NCI-H345 treated with DMSO at 0.1 percent for 48 hours (cell line): ENCODE measurements at regions not wholly inside any gene's neighbourhood (a gene's known extent, or its start where the extent isn't known, plus 50 kb on each side); places are given as distances from the start of the nearest gene placed in this dataset.

Source experiments
- DNase-seq: peaks from one replicate; lab custom pipeline; 2025; ENCODE audit not compliant: unreplicated experiment; lab: John Stamatoyannopoulos, UW

- no peak for DNase-seq
Observed at GRCh38 chr12:19010087-19010486, 119.4 kb upstream of the PLEKHA5 start.

DNA sequence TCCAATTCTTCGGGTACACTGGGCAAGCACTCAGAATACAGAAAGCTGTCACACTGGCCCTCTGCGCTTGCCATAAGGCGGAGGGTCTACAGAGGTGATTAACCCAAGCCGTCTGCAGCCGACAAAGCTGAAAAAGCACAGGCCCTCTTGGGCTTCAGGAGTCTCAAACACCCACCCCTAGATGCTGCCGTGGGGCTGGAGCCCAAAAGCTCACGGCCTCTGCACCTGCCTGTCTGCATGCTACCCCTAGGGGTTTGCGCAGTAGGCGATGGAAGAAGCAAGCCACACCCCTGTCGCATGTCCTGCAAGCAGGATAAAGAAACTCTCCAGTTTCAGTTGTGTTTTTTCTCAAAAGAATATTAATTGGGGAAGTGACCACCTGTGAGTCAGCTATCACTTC, 118.8 kb upstream of the PLEKHA5 start:
- no peak for DNase-seq

GRCh38 chr12:19012965-19013364, 116.6 kb upstream of the PLEKHA5 start:
- no peak for DNase-seq

DNA sequence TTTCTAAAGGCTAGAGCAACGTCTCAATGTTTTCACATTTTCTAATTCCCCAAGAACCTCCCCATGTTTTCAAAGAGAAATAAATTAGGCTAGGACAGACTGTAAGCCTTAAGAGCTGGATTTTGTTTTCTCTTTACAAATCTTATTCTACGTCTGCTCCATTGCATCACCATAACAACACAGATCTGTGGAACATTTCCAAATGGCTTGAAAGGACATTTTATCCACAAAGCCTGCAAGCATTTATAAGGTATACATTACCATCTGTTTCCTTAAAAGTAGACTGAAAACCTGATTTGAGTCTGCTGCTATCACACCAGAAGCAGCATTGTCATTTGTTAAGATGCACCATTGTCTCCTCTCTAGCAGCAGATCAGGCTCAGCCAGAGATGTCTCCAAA, 115.3 kb upstream of the PLEKHA5 start:
- DNase-seq: no peak

- DNase-seq: no peak
Observed at GRCh38 chr12:19015285-19015684, 114.2 kb upstream of the PLEKHA5 start.

DNA sequence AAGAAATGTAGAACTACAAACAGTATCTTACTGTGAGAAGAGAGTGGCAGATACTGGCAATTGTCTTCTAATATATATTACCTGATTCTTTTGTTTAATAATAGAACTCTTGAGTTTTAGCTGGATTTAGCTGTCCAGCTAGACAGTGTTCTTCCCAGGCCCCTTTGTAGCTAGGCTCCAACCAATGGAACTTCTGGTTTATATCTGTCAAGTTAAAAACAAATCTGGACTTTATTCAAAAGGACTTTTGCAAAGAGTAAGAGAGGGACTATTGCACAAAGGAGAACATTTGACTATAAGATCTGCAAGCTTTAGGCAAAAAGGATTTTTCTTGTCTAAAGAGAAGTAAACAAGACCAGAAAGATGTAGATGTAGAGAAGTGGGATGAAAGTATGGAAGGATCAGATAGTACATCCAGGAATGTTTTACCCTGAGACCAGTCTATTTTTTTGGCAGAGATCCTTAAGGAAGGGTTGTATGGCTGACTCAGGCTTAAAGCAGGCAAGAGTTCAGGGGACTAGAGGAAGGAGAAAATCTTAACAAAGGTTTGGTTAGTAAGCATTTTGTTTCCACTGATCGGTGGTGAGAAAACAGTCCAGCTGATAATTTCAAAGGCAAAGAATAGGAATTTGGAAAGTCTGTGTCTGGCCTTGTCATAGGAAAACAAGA, 111.1 kb upstream of the PLEKHA5 start:
- DNase-seq: no peak

GRCh38 chr12:19021240-19021639, 108.3 kb upstream of the PLEKHA5 start:
- no peak for DNase-seq

- no peak for DNase-seq
Observed at GRCh38 chr12:19021646-19022045, 107.9 kb upstream of the PLEKHA5 start.

DNA sequence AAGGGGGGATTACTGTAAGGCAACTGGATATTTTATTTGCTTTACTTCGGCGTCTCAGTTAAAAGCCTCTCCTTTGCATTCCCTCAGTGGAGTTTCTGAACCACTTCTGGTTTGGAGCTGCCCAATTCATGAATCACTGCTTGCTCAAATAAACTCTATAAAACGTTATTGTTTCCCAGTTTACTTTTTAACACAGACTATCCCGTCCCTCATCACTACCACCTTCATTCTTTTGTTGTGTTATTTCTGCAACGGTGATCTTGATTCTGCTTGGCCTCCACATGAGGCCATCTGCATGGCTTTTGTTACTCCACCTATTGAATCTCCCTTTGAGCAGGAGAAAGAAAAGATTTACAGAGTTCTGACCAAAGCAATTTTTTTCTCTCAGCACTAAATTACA, 104.0 kb upstream of the PLEKHA5 start:
- no peak for DNase-seq

DNA sequence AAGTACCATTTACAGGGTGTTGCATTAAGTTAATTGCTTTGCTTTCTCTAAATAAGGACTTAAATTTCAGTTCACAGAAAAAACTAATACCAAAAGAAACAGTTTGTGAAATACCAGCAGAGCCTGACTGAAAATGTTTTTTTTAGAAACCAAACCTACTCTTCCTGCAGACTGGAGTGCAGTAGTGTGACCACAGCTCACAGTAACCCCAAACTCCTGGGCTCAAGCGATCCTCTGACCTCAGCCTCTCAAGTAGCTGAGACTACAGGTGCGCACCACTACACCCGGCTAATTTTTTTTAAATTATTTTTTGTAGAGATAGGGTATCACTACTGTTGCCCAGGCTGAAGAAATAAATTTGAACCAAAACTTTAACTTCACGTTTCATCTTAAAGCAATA, 103.5 kb upstream of the PLEKHA5 start:
- no peak for DNase-seq

DNA sequence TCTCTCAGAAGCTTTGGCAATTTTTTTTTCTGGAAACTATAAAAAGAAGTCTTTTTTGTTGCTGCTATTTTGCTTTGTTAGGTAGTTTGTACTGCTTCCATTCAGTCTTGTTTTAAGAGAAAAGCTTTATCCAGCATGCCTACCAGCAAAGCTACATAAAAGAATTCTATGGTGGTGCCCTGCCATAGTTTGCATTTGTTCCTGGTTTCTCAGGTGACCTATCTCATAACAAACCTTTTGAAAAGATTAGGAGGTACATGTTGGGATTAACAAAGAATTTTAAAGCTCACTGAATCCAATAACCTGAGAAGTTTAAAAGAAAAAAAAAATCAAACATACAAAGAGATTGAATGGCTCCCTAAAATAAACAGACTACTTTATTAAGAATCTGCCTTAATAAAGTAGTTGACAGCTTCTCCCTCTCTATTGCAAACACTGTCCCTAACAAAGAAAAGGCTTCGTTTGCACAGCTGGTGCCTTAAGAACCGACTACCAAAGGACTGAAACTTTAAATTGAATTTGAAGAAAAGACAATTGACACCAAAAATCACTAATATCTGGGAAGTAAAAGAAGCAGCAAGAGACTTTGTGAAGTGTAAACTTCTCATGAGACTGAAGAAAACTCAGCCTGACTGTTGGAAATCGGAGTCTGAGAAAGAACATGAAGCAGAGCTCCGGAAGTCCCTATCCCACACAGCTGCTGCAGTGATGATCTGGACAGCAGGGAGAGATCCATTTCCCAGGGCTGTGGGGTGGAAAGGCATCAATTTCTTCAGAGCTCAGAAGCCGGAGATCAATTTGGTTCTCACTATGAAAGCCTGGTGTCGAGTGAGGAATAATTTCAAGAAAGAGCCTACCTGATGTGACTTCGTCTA, 102.7 kb upstream of the PLEKHA5 start:
- no peak for DNase-seq

DNA sequence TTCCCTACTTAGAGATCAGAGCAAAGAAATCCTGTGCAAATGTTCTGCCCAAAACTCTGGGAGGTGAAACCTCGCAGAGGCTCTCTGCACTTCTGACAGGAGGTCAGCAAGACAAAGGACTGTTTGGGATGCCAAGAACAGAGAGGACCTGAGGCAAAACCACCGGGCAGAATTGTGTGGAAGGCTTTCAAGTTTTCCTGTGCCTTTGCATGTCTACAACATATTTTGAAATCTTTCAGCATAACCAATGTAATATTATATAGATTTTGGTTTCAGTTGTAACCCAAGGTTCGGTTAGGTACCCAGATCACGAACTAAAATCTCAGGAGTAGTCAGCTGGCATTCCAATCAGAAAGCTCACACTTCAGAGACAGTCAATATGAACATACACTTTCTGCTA, 99.4 kb upstream of the PLEKHA5 start:
- no peak for DNase-seq

GRCh38 chr12:19030603-19031002, 98.9 kb upstream of the PLEKHA5 start:
- DNase-seq: no peak

GRCh38 chr12:19031032-19031431, 98.5 kb upstream of the PLEKHA5 start:
- no peak for DNase-seq

GRCh38 chr12:19032826-19033225, 96.7 kb upstream of the PLEKHA5 start:
- no peak for DNase-seq

DNA sequence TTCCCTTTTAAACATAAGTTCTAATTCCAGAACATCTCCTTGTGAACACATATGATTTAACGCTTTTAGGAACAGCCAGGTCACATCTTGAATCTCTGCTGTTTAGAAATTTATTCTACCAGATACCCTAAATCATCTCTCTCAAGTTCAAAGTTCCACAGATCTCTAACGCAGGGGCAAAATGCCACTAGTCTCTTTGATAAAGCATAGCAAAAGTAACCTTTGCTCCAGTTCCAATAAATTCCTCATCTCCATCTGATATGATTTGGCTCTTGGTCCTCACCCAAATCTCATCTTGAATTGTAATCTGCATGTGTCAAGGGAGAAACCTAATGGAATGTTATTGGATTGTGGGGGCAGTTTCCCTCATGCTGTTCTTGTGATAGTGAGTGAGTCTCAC, 96.3 kb upstream of the PLEKHA5 start:
- no peak for DNase-seq

- no peak for DNase-seq
Observed at GRCh38 chr12:19034937-19035336, 94.6 kb upstream of the PLEKHA5 start.

DNA sequence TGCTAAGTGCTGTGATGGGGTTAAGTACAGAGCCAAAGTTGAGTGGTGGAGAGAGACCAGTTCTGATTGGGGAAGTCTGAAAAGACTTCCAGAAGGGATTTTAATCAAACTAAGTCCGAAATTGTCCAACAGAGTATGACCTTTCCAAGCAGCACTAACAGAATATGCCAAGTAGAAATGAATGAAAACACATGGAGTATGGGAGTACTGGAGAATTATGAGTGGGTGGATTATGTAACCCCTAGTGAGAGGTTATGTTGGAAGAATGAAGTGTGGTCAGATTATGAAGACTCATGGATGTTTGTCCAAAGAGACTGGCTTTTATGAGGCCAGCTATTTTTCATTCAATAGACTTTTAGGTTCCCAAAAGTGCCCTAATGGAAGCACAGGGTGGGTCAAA, 94.0 kb upstream of the PLEKHA5 start:
- no peak for DNase-seq

DNA sequence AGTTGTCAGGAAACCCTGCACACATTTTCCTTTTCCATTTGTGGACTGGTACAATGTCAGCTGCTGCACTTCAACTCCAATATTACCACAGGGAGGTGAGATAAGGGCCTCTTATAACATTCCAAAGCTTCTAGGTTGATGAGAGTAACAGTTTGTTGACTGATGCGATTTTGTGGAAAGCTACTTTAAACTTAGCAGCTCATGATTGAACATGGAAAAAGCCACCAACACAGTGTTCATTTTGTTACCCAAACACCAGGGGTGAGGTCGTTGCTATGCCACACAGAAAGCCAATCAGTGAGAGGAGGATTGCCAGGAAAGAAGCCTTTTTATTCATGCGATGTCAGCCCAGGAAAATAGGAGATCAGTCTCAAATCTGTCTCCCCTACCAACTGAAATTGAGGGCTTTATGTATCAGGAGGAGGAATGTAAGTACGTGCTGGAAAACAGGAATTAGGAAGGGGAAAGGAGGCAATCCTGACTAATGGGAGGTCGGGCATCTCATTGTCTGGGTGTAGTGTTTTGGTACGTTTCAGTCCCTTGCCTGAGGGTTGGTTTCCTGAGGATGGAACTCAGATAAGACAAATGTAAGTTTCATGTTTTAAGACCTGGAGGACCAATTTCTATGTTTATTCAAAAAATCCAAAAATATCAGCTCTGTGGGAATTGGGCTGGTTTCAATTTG, 92.7 kb upstream of the PLEKHA5 start:
- DNase-seq: no peak

- no peak for DNase-seq
Observed at GRCh38 chr12:19038209-19038608, 91.3 kb upstream of the PLEKHA5 start.

- DNase-seq: no peak
Observed at GRCh38 chr12:19039515-19039914, 90.0 kb upstream of the PLEKHA5 start.

GRCh38 chr12:19042221-19042620, 87.3 kb upstream of the PLEKHA5 start:
- no peak for DNase-seq
